KBM-7 (cell line): ENCODE measurements at regions not wholly inside any gene's neighbourhood (a gene's known extent, or its start where the extent isn't known, plus 50 kb on each side); places are given as distances from the start of the nearest gene placed in this dataset.

ENCODE experiments used
- DNase-seq: peaks from one replicate; pipeline ENCODE4 v3.0.0-alpha.2; 2015
- in situ Hi-C: fragments of 300-500 bp; cut with MboI; formaldehyde crosslinking; loops from 2 replicates; pipeline ENCODE4 v1.14.3; 2020; ENCODE audit warnings: low sequenced_read_pairs, low pct_unique_long_range_greater_than_20kb, mixed read lengths

GRCh38 chr13:34255711-34256110 lies 437.8 kb downstream of the RFC3 start:
- in situ Hi-C loops: no loop called here
- no peak for DNase-seq

GRCh38 chr13:34256236-34256635 lies 438.3 kb downstream of the RFC3 start:
- in situ Hi-C loops: no loop called here
- DNase-seq: peak; percentile 73

GRCh38 chr13:34257966-34258365 lies 440.0 kb downstream of the RFC3 start:
- DNase-seq: peak; percentile 91
- in situ Hi-C loops: no loop called here

GRCh38 chr13:34258646-34259386 lies 440.9 kb downstream of the RFC3 start:
- no peak for DNase-seq
- in situ Hi-C loops: no loop called here

GRCh38 chr13:34263681-34264080 lies 445.7 kb downstream of the RFC3 start:
- in situ Hi-C loops: no loop called here

GRCh38 chr13:34265046-34265679 lies 447.2 kb downstream of the RFC3 start:
- no peak for DNase-seq
- in situ Hi-C loops: no loop called here

More at GRCh38 chr13:34263681-34264080, 445.7 kb downstream of the RFC3 start:
- no peak for DNase-seq

- no peak for DNase-seq
- in situ Hi-C loops: no loop called here
Measured at GRCh38 chr13:34276764-34277163, 458.8 kb downstream of the RFC3 start.

GRCh38 chr13:34277936-34278335 lies 460.0 kb downstream of the RFC3 start:
- DNase-seq: no peak
- in situ Hi-C loops: no loop called here

GRCh38 chr13:34278780-34279179 lies 460.8 kb downstream of the RFC3 start:
- DNase-seq: no peak
- in situ Hi-C loops: no loop called here

GRCh38 chr13:34290661-34291060 lies 472.7 kb downstream of the RFC3 start:
- no peak for DNase-seq
- in situ Hi-C loops: no loop called here

GRCh38 chr13:34294483-34295129 lies 476.7 kb downstream of the RFC3 start:
- in situ Hi-C loops: no loop called here

GRCh38 chr13:34300559-34300958 lies 482.6 kb downstream of the RFC3 start:
- no peak for DNase-seq
- in situ Hi-C loops: no loop called here

More at GRCh38 chr13:34294483-34295129, 476.7 kb downstream of the RFC3 start:
- DNase-seq: no peak

GRCh38 chr13:34302596-34302995 lies 484.6 kb downstream of the RFC3 start:
- in situ Hi-C loops: no loop called here
- no peak for DNase-seq

GRCh38 chr13:34303346-34303745 lies 485.4 kb downstream of the RFC3 start:
- in situ Hi-C loops: no loop called here
- no peak for DNase-seq

GRCh38 chr13:34307607-34308006 lies 489.7 kb downstream of the RFC3 start:
- in situ Hi-C loops: no loop called here
- no peak for DNase-seq

- no peak for DNase-seq
- in situ Hi-C loops: no loop called here
Measured at GRCh38 chr13:34308725-34309124, 490.8 kb downstream of the RFC3 start.

GRCh38 chr13:34310539-34310938 lies 492.6 kb downstream of the RFC3 start:
- no peak for DNase-seq
- in situ Hi-C loops: no loop called here

GRCh38 chr13:34311251-34311650 lies 493.3 kb downstream of the RFC3 start:
- no peak for DNase-seq
- in situ Hi-C loops: no loop called here

- in situ Hi-C loops: no loop called here
- no peak for DNase-seq
Measured at GRCh38 chr13:34312578-34312977, 494.6 kb downstream of the RFC3 start.

- in situ Hi-C loops: no loop called here
- DNase-seq: no peak
Measured at GRCh38 chr13:34320084-34320483, 502.1 kb downstream of the RFC3 start.
